Fibroblast of lung (primary cell): ENCODE measurements at regions not wholly inside any gene's neighbourhood (a gene's known extent, or its start where the extent isn't known, plus 50 kb on each side); places are given as distances from the start of the nearest gene placed in this dataset.
A peak's percentile ranks its signal among the peaks of the same experiment; 100 is the strongest.

ENCODE experiments used
- DNase-seq, 2 donors: peaks; one replicate each; pipeline versions ENCODE4 v3.0.0 to v3.0.0-alpha.2; 2010; ENCODE audit warnings: low read depth in 2 of 2
- H2AFZ ChIP-seq: 2 replicates; pipeline ENCODE4 v1.5.1; 2012; ENCODE audit warnings: low read length, control low read depth, inconsistent platforms
- H3K27ac ChIP-seq: 2 replicates; pipeline ENCODE4 v1.5.1; 2011; ENCODE audit warnings: low read length, control low read depth; ENCODE audit not compliant: insufficient read depth
- H3K27me3 ChIP-seq: 2 replicates; pipeline ENCODE4 v1.5.1; 2011; ENCODE audit warnings: mild to moderate bottlenecking, low read length; ENCODE audit not compliant: control insufficient read depth, insufficient read depth
- H3K36me3 ChIP-seq: 2 replicates; pipeline ENCODE4 v1.5.1; 2011; ENCODE audit warnings: low read length; ENCODE audit not compliant: control insufficient read depth, insufficient read depth
- H3K4me1 ChIP-seq: 2 replicates; pipeline ENCODE4 v1.5.1; 2011; ENCODE audit warnings: low read length; ENCODE audit not compliant: control insufficient read depth, insufficient read depth; ENCODE audit errors: extremely low read depth
- H3K4me2 ChIP-seq: 2 replicates; pipeline ENCODE4 v1.5.1; 2011; ENCODE audit warnings: low read length, control low read depth; ENCODE audit not compliant: insufficient read depth; ENCODE audit errors: extremely low read depth
- H3K4me3 ChIP-seq, 4 experiments: fragments of 200-600 bp in 1 of 4; sonication (generic) in 1 of 4; replicated peaks in 1 of 4; 2 replicates each; pipeline ENCODE4 v1.5.1; 2011 to 2016; ENCODE audit warnings: low read length in 4 of 4, low read depth in 3 of 4, mild to moderate bottlenecking in 3 of 4, control low read depth in 2 of 4, inconsistent platforms in 1 of 4, mixed read lengths in 1 of 4; ENCODE audit not compliant: insufficient read depth in 1 of 4; ENCODE audit errors: control extremely low read depth in 1 of 4
- H3K79me2 ChIP-seq: 2 replicates; pipeline ENCODE4 v1.5.1; 2012; ENCODE audit warnings: mild to moderate bottlenecking, low read length, inconsistent platforms; ENCODE audit not compliant: control insufficient read depth, insufficient read depth
- H3K9ac ChIP-seq: 2 replicates; pipeline ENCODE4 v1.5.1; 2011; ENCODE audit warnings: mild to moderate bottlenecking, low read length, control low read depth; ENCODE audit not compliant: insufficient read depth
- H3K9me3 ChIP-seq: 2 replicates; pipeline ENCODE4 v1.5.1; 2012; ENCODE audit warnings: low read depth, low read length; ENCODE audit not compliant: control insufficient read depth, insufficient read depth
- H4K20me1 ChIP-seq: 2 replicates; pipeline ENCODE4 v1.5.1; 2011; ENCODE audit warnings: low read length; ENCODE audit not compliant: control insufficient read depth, insufficient read depth; ENCODE audit errors: extremely low read depth
- EZH2 ChIP-seq: IDR thresholded peaks from 2 replicates; pipeline ENCODE4 v1.5.1; 2012; ENCODE audit warnings: low read length, control low read depth, mild to moderate bottlenecking; ENCODE audit errors: missing control alignments
- TF ChIP-seq, protein P1 (sequence below), 2 donors: IDR thresholded peaks in 1 of 2; conservative IDR thresholded peaks in 1 of 2; 1 replicate in 1 of 2; 2 replicates in 1 of 2; pipeline ENCODE4 v1.5.1; 2011 to 2012; ENCODE audit warnings: low read length in 2 of 2, control low read depth in 1 of 2, inconsistent platforms in 1 of 2, low read depth in 1 of 2, mild to moderate bottlenecking in 1 of 2

DNA sequence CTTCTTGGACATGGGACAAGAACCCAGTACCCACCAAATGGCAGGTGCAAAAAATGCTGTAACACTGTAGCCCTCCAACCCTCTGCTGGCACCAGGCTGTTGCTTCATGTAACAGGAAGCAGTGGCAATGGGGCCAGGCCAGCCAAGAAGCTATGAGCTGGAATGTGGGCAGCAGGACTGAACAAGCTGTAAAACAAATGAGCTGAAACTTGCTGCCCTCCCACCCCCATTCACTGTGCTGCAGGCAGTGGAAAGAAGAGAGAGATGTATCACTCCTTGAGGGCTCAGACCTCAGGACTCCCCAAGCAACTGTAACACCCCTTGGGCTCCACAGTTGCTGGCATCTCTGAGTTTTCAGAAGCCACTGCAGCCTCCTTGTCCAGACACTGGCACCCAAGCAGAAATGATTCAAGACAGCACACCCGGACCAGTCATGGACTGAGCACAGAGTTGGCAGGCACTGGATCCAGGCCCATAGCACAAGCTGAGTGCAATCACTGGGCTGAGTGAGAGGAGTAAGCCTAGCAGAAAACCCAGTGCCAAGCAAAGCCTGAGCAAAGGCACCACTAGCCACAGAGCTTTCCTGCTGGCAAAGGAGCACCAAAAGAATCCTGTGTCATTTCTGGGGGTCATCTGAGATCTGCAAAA is 321.4 kb upstream of the CXADR start:
- no peaks in the 10 kb centered on the region for H3K9me3 ChIP-seq
- DNase-seq = no peak
- no peak overlapping the region for H3K27ac ChIP-seq
- H4K20me1 ChIP-seq = no peaks in the 10 kb centered on the region
- no peaks in the 10 kb centered on the region for H3K79me2 ChIP-seq
- H3K36me3 ChIP-seq = no peaks in the 10 kb centered on the region
- no peaks in the 10 kb centered on the region for H3K4me1 ChIP-seq
- peak overlapping the region in 1 of 4 experiments; percentile 30 for H3K4me3 ChIP-seq
- H3K27me3 ChIP-seq = no peaks in the 10 kb centered on the region
- H2AFZ ChIP-seq = no peak overlapping the region
- no peak for TF ChIP-seq EZH2
- TF ChIP-seq, protein P1, sequence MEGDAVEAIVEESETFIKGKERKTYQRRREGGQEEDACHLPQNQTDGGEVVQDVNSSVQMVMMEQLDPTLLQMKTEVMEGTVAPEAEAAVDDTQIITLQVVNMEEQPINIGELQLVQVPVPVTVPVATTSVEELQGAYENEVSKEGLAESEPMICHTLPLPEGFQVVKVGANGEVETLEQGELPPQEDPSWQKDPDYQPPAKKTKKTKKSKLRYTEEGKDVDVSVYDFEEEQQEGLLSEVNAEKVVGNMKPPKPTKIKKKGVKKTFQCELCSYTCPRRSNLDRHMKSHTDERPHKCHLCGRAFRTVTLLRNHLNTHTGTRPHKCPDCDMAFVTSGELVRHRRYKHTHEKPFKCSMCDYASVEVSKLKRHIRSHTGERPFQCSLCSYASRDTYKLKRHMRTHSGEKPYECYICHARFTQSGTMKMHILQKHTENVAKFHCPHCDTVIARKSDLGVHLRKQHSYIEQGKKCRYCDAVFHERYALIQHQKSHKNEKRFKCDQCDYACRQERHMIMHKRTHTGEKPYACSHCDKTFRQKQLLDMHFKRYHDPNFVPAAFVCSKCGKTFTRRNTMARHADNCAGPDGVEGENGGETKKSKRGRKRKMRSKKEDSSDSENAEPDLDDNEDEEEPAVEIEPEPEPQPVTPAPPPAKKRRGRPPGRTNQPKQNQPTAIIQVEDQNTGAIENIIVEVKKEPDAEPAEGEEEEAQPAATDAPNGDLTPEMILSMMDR (conservative IDR thresholded peaks at IDR 0.05 in 1 of 2, IDR thresholded peaks at IDR 0.05 in 1 of 2; ENCODE audit: low read depth in 1 of 2, low read length in 2 of 2) = no peak
- H3K9ac ChIP-seq = no peak overlapping the region
- H3K4me2 ChIP-seq = no peak overlapping the region

DNA sequence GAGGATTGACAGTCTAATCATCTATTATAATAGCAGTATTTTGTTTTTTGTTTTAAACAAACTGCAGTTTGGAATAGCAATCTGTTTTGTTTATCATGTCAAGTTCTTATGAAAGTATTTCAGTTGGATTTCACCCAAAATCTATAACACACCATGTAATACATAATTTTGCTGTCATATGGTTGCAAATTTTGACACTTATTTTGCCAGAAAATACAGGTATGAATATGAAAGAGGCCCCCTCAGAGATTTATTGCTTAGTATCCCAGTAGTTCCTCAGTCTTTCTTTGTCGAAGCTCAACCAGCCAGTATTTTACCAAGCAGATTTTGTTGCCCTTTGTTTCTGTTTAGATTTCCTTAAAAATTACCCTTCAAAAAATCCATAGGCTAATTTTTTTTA is 317.5 kb upstream of the CXADR start:
- no peaks in the 10 kb centered on the region for H3K79me2 ChIP-seq

DNA sequence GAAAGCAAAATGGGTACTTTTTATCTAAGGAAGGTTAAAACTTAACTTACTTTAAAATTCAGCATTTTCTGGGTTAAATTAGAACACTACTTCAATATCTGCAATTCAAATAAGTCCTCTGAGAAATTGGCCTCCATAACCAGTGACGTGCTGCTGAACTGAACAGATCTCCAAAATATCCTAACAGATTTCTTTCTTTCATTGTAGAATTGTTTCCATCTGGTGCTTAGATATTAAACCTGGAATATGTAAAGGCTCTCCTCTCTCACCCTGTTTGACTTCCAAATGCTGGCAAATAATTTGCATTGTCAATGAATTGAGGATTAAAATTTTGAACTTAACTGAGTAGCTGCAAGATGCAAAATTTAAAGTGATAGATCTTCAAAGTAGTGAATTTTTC is 316.9 kb upstream of the CXADR start:
- no peaks in the 10 kb centered on the region for H3K9me3 ChIP-seq
- H3K27ac ChIP-seq = no peak overlapping the region
- H4K20me1 ChIP-seq = no peaks in the 10 kb centered on the region
- H3K79me2 ChIP-seq = no peaks in the 10 kb centered on the region
- DNase-seq = no peak
- no peak overlapping the region for H3K4me3 ChIP-seq
- no peak overlapping the region for H2AFZ ChIP-seq
- H3K4me2 ChIP-seq = no peak overlapping the region
- H3K36me3 ChIP-seq = no peaks in the 10 kb centered on the region
- H3K4me1 ChIP-seq = no peaks in the 10 kb centered on the region
- no peak overlapping the region for H3K9ac ChIP-seq
- TF ChIP-seq, protein P1 (conservative IDR thresholded peaks at IDR 0.05 in 1 of 2, IDR thresholded peaks at IDR 0.05 in 1 of 2; ENCODE audit: low read depth in 1 of 2, low read length in 2 of 2) = no peak
- TF ChIP-seq EZH2 = no peak
- H3K27me3 ChIP-seq = no peaks in the 10 kb centered on the region

More for the DNA sequence above, 317.5 kb upstream of the CXADR start:
- Histone ChIP-seq H3K4me2 (no peak overlapping the region), H3K27ac (no peak overlapping the region), H3K9ac (no peak overlapping the region), H3K27me3 (no peaks in the 10 kb centered on the region), H3K36me3 (no peaks in the 10 kb centered on the region), H3K4me3 (no peak overlapping the region), H3K9me3 (no peaks in the 10 kb centered on the region), H3K4me1 (no peaks in the 10 kb centered on the region), H4K20me1 (no peaks in the 10 kb centered on the region), H2AFZ (no peak overlapping the region)
- no peak for DNase-seq
- no peak for TF ChIP-seq EZH2
